ENCODE measurements at regions not wholly inside any gene's neighbourhood (a gene's known extent, or its start where the extent isn't known, plus 50 kb on each side); places are given as distances from the start of the nearest gene placed in this dataset.

GRCh38 chr9:81211741-81212140 is 477.6 kb downstream of the TLE1 start:
- Histone ChIP-seq H2BK20ac (ENCODE audit: low read length) (no peak overlapping the region), H4K20me1 (replicated peaks in 1 of 2; ENCODE audit: control insufficient read depth in 1 of 2, insufficient read depth in 2 of 2, low read length in 2 of 2) (no peaks in the 10 kb centered on the region), H4K91ac (replicated peaks; ENCODE audit: insufficient read length, low read length) (no peak overlapping the region), H3K23ac (ENCODE audit: insufficient read length) (no peak overlapping the region), H3K18ac (ENCODE audit: extremely low read depth, low read length) (no peak overlapping the region), H2BK12ac (ENCODE audit: low read depth, low read length) (no peak overlapping the region), H3K4me2 (ENCODE audit: insufficient read depth in 1 of 2, low read depth in 2 of 2, low read length in 2 of 2) (no peak overlapping the region), H2AFZ (ENCODE audit: low read length) (no peak overlapping the region), H2AK5ac (ENCODE audit: low read depth, low read length) (no peak overlapping the region), H4K8ac (ENCODE audit: extremely low read depth, insufficient read depth, low read length) (no peak overlapping the region), H4K5ac (ENCODE audit: insufficient read length, low read depth, low read length) (no peak overlapping the region), H3K9me3 (ENCODE audit: insufficient read depth in 2 of 2, low read depth in 1 of 2, low read length in 1 of 2) (peaks cover 3 to 5% of the 10 kb centered on the region in 2 experiments; a peak in 2 of 4 replicates), H3K79me1 (ENCODE audit: low read depth, low read length) (no peaks in the 10 kb centered on the region), H3K9ac (replicated peaks in 1 of 4; ENCODE audit: extremely low read depth in 1 of 4, low read depth in 3 of 4, low read length in 3 of 4) (no peak overlapping the region), H3K56ac (replicated peaks; ENCODE audit: insufficient read length, low read depth, low read length) (no peak overlapping the region), H3K4ac (replicated peaks; ENCODE audit: insufficient read length, low read depth, low read length) (no peak overlapping the region), H2BK120ac (replicated peaks; ENCODE audit: low read depth, low read length) (no peak overlapping the region), H3K23me2 (ENCODE audit: low read depth, low read length) (no peaks in the 10 kb centered on the region), H3K4me1 (replicated peaks in 1 of 4; ENCODE audit: control insufficient read depth in 3 of 4, insufficient read depth in 4 of 4, low read length in 3 of 4) (no peaks in the 10 kb centered on the region), H3K14ac (ENCODE audit: insufficient read length) (no peak overlapping the region), H2BK15ac (ENCODE audit: low read length) (no peak overlapping the region), H3K27ac (ENCODE audit: low read depth, low read length) (no peak overlapping the region), H3K27me3 (replicated peaks in 1 of 4; ENCODE audit: control insufficient read depth in 3 of 4, extremely low read depth in 1 of 4, insufficient read depth in 3 of 4, low read length in 3 of 4) (no peaks in the 10 kb centered on the region), H3K36me3 (ENCODE audit: control insufficient read depth in 2 of 4, insufficient read depth in 4 of 4, low read length in 3 of 4) (no peaks in the 10 kb centered on the region; a peak in 1 of 8 replicates), H3K4me3 (ENCODE audit: extremely low read depth in 1 of 4, insufficient read depth in 2 of 4, low read depth in 3 of 4, low read length in 4 of 4) (no peak overlapping the region), H2BK5ac (ENCODE audit: low read depth, low read length) (no peak overlapping the region), H3K79me2 (ENCODE audit: control insufficient read depth in 1 of 2, insufficient read depth in 2 of 2, low read length in 2 of 2) (no peaks in the 10 kb centered on the region)
- DNase-seq (ENCODE audit: low read depth in 1 of 2, low spot score in 2 of 2) (no peak), FAIRE-seq (no peak)
- ChIA-PET POLR2A (ENCODE audit: partially characterized antibody) (no interaction called here), CTCF (ENCODE audit: partially characterized antibody) (no interaction called here)
- TF ChIP-seq RBBP5 (IDR thresholded peaks at IDR 0.05; ENCODE audit: borderline replicate concordance, low read depth, low read length) (no peak), ZNF274 (IDR thresholded peaks at IDR 0.05; ENCODE audit: borderline replicate concordance, extremely low read depth, low read length) (no peak), CHD2 (IDR thresholded peaks at IDR 0.05; ENCODE audit: low read length) (no peak), BCL11A (IDR thresholded peaks at IDR 0.05; ENCODE audit: low read depth in 2 of 2, low read length in 2 of 2) (no peak), POLR2A (IDR thresholded peaks at IDR 0.05; ENCODE audit: control extremely low read depth in 1 of 2, low read depth in 2 of 2, low read length in 2 of 2) (no peak), RXRA (IDR thresholded peaks at IDR 0.05; ENCODE audit: insufficient read depth, low read depth, low read length) (no peak), KDM5A (IDR thresholded peaks at IDR 0.05; ENCODE audit: low read length) (no peak), NANOG (IDR thresholded peaks at IDR 0.05; ENCODE audit: insufficient read depth, low read depth, low read length, poor library complexity, severe bottlenecking) (no peak), SRF (IDR thresholded peaks at IDR 0.05; ENCODE audit: low read depth, low read length) (no peak), SAP30 (IDR thresholded peaks at IDR 0.05; ENCODE audit: insufficient read depth, insufficient replicate concordance, low read length) (no peak), ATF3 (IDR thresholded peaks at IDR 0.05; ENCODE audit: insufficient read depth, low read depth, low read length) (no peak), KDM1A (IDR thresholded peaks at IDR 0.05; ENCODE audit: borderline replicate concordance, low read length) (no peak), CEBPB (IDR thresholded peaks at IDR 0.05; ENCODE audit: low read depth, low read length) (no peak)
- TF ChIP-seq, protein P1, sequence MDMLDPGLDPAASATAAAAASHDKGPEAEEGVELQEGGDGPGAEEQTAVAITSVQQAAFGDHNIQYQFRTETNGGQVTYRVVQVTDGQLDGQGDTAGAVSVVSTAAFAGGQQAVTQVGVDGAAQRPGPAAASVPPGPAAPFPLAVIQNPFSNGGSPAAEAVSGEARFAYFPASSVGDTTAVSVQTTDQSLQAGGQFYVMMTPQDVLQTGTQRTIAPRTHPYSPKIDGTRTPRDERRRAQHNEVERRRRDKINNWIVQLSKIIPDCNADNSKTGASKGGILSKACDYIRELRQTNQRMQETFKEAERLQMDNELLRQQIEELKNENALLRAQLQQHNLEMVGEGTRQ (IDR thresholded peaks at IDR 0.05; ENCODE audit: low read length), result no peak
- 84% methylated on average over 3 of the region's 3 CpGs; no CpG with 5 or more reads in 1 of the 2 experiments for WGBS, 2 experiments (ENCODE audit: extremely low coverage in 1 of 2, insufficient coverage in 1 of 2, insufficient read length in 1 of 2, insufficient replicate concordance in 2 of 2, low coverage in 1 of 2, low lambda C conversion rate in 2 of 2, missing lambda C conversion rate in 1 of 2)
